ENCODE measurements at regions not wholly inside any gene's neighbourhood (a gene's known extent, or its start where the extent isn't known, plus 50 kb on each side); places are given as distances from the start of the nearest gene placed in this dataset.
"Not testable (repeated sequence)": the region's sequence is repeated elsewhere in the genome, so short reads cannot be mapped to it uniquely, and the experiment has no call there.

GRCh38 chr4:128758314-128758922, 51.1 kb upstream of the JADE1 start:
- no peak for DNase-seq (ENCODE audit: low spot score)

DNA sequence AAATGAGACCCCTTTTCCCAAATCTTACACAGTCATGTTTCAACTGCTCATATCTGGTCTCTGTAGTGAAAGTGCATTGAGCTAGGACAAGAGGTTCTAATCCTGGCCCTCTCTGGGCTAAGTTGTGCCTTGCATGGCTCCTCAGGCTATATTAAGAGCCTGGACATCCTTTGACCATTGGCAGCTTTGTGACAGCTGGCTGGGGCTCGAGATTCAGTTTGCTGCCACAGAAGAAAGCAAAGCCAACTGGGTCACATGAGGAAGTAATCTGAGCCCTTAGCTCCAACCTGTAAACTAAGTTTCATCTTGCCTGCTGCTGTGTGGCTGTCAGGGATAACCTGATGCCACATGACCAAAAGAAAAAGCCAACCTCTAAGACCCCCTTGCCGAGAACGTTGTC, 51.8 kb upstream of the JADE1 start:
- DNase-seq (ENCODE audit: low spot score) = no peak

DNA sequence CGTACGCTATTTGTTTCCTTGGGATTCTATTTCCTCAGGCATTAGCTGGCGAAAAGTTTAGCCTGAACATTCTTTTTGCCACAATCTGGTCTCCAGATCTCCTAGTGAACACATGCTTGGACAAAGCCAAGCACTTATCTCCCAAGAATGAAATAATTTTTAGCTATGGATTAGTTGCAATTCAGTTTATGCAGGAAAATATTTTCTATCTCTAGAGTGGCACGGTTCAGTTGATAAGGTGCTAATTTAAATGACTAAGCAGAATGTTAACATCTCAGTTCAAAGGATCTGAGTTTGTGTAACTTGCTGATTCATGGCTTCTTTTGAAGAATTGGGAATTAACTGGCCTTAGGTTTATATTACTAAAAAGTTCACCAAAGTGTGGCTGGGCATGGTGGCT, 58.1 kb upstream of the JADE1 start:
- DNase-seq (ENCODE audit: low spot score) = no peak

- DNase-seq (ENCODE audit: low spot score) = not testable (repeated sequence)
These were observed 67.8 kb upstream of the JADE1 start for GRCh38 chr4:128741748-128742147.

DNA sequence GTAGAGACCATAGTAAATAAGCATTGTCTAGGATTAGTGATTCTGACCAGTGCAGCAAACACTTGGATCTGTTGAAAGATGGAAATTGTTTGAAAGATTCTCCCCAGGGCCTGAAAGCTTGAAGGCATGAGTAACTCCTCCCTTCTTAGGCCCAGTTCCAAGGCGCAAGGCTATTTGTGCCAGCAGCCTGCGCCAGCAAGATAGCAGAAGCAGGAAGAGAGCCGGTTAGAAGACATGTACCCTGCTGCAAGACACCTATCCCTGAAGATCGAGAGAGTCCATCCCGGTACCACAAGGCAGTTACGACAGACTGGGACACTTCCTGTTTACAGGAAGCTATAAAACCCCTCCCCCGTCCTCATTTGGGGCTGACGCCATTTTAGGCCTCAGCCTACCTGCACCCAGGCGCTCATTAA, 72.4 kb upstream of the JADE1 start:
- no peak for DNase-seq (ENCODE audit: low spot score)

- DNase-seq (ENCODE audit: low spot score) = no peak
These were observed 73.8 kb upstream of the JADE1 start for GRCh38 chr4:128735714-128736113.

DNA sequence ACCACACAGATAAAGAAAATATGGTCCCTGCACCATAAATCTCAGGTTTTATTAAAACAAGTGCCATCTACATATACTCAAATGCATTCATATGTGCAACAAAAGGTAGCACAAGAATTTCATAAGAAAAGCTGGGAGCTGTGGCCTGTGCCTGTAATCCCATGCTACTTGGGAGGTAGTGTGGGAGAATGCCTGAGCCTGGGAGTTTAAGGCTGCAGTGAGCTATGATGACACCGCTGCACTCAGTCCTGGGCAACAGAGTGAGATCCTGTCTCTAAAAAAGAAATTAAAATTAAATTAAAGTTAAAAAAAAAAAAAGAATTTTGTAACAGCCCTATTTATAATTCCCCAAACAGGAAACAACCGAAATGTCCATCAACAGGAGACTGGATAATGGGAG, 81.3 kb upstream of the JADE1 start:
- DNase-seq (ENCODE audit: low spot score) = no peak

DNA sequence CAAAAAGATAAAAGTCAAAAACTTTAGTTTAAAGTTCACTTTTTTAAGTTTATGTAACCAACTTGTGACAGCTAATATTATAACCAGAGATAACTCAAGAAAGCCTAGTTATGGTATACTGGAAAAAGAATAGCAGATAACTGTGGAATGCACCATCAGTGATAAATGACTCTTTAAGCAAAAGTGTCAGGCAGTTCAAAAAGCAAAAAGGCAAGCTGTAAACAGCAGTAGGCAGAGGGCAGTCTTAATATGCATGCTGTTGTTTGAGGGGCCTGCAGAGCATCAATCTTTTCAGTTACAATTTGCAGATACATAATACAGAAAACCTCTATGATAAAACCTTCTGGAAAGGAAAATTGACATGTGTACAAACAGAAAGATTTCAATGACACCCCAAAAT, 81.8 kb upstream of the JADE1 start:
- no peak for DNase-seq (ENCODE audit: low spot score)

DNA sequence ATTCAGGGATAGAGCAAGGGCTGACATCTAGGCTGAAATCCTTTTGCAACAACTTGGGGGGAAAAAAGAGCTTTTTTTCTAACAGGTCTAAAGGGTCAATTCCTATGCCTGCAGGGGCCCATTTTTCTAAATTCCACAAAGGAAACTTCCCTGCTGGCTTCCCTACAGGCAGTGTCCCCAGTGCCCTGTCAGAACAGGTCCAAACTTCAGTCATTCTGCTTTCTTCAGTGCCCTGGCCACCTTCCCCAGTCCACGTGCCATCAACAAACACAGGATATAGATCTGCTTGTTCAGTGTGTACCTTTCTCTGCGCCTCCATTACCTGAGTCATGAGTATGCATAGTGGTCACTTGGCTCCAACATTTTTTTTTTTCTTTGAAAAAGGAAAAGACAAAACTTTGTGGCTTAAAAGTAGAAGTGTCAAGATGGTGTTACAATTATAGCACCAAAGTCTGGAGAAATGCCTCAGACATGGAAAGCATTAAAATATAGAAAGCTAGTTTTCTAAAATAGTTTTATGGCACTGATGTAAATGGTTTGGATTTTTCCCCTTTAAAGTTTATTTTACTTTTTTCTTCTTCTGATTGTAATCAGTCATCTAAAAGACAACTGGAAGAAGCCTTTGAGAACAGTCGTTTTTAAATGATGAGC, 84.0 kb upstream of the JADE1 start:
- DNase-seq (ENCODE audit: low spot score) = no peak

GRCh38 chr4:128722911-128723310, 86.6 kb upstream of the JADE1 start:
- DNase-seq (ENCODE audit: low spot score) = no peak

DNA sequence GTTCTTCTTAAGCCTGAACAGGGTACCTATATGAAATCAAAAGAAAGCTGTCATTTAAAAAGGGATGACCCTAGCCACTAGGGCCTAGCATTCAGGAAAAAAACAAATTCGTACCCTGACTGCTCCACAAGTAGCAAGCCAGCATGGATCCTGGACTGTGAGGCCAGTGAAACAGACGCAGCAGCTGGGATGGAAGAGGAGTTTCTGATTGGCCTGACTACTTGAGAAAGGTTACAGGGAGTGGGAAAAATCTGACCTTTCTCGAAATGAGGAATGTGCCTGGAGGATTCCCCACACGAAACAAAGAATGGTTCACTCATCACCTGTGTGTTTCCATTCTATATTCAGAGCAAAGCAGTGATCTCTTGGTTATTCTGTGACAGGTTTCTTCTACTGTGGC, 87.6 kb upstream of the JADE1 start:
- DNase-seq (ENCODE audit: low spot score) = no peak

DNA sequence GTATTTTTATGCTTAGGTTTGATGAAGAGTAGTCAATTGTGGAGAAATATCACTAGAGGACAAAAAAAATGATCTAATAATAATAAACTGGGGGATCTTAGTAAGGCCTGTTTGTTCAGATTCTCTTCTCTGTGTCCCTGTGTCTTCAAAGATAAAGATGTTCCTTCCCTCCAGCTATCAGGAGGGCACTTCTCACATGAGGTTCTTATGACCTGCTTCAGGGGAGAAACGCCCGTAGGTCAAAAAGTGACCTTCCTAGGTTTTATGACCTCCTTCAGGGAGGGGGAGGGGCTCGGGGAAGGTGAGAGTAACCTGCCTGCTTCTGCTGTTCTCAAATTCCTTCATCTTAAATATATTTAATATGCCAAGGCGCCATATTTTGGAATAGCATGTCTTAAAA, 89.2 kb upstream of the JADE1 start:
- DNase-seq (ENCODE audit: low spot score) = no peak

- DNase-seq (ENCODE audit: low spot score) = no peak
These were observed 90.7 kb upstream of the JADE1 start for GRCh38 chr4:128718768-128719167.

- DNase-seq (ENCODE audit: low spot score) = no peak
These were observed 93.2 kb upstream of the JADE1 start for GRCh38 chr4:128716338-128716737.

- DNase-seq (ENCODE audit: low spot score) = no peak
These were observed 93.9 kb upstream of the JADE1 start for GRCh38 chr4:128715616-128716015.

- DNase-seq (ENCODE audit: low spot score) = no peak
These were observed 98.1 kb upstream of the JADE1 start for GRCh38 chr4:128711361-128711760.

- DNase-seq (ENCODE audit: low spot score) = peak; percentile 5
These were observed 100.2 kb upstream of the JADE1 start for GRCh38 chr4:128709268-128709667.

DNA sequence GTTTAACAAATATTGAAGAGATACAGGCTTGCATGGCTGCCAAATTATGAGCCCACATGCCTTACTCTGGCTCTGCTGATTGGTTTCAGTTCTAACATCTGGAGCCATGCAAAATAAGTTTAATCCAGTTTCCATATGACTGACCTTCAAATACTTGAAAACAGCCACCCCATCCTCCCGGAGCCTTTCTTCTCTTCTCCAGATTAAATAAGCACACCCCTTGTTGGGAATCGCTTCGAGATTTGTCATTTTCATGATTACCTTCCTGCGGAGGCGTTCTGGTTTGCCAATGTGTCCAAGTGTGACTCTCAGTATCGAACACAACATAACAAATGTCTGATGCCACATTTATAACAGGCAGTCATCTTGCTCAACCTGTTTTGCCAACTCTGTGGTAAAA, 101.6 kb upstream of the JADE1 start:
- no peak for DNase-seq (ENCODE audit: low spot score)

GRCh38 chr4:128703948-128704347, 105.6 kb upstream of the JADE1 start:
- DNase-seq (ENCODE audit: low spot score) = no peak

DNA sequence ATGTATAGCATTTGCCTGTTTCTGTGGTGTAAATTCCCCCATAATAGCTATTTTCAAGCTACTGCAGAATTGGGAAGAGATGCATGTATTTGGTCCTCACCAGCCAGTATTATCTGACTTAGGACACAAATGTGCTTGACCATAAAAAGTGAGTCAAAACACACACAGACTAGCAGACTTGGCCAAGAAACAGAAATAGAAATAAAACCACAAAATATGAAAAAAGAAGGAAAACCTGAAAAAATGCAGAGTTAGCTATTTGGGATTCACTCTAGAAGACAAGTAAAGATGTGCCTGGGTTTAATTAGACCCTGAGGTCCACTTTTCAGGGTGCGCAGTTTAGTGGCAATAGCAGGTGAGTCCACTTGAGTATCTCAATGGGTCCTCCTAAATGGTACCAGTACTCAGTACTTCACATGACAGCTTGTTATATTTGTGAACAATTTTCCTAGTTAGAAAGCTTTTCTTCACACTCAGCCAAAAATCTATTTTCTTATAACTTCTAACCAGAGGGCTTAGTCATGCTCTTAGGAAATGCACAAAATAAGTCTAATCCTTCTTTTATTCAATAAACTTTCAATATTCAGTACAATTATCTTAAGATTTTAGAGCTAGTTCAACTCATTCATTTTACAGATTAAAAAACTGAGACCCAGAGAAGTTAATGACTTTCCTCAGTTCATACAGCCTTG, 108.7 kb upstream of the JADE1 start:
- no peak for DNase-seq (ENCODE audit: low spot score)

GRCh38 chr4:128698386-128698785, 111.1 kb upstream of the JADE1 start:
- no peak for DNase-seq (ENCODE audit: low spot score)

GRCh38 chr4:128697323-128697722, 112.2 kb upstream of the JADE1 start:
- no peak for DNase-seq (ENCODE audit: low spot score)

GRCh38 chr4:128690011-128690410, 119.5 kb upstream of the JADE1 start:
- no peak for DNase-seq (ENCODE audit: low spot score)

All from kidney capillary endothelial cell (primary cell).